K562 (cell line): ENCODE measurements at regions not wholly inside any gene's neighbourhood (a gene's known extent, or its start where the extent isn't known, plus 50 kb on each side); places are given as distances from the start of the nearest gene placed in this dataset.

Experiments used
- ATAC-seq: fragments of 200-7000 bp; cut with Tn5 transposase; 3 replicates; pipeline ENCODE4 v1.9.1; 2020; ENCODE audit warnings: moderate library complexity
- BruUV-seq: library from RNA; stranded (reverse); fragments of 400-500 nt; replicated peaks from 2 replicates; lab custom pipeline; 2021; lab: Mats Ljungman, UMichigan
- CTCF ChIA-PET: fragments of 300-600 bp; formaldehyde crosslinking; extraction: SDS; loops from one replicate; lab custom pipeline; 2021; ENCODE audit warnings: low intra/inter-chr PET ratio; lab: Yijun Ruan, JAX
- POLR2A ChIA-PET: fragments of 300-600, 350-650 bp; sonication (Branson Sonifier 250); formaldehyde crosslinking; extraction: SDS; loops from one replicate; lab custom pipeline; 2021; ENCODE audit warnings: antibody characterized with exemption, inconsistent platforms; lab: Yijun Ruan, JAX
- DNase-seq, 4 experiments: peaks; one replicate each; pipeline versions ENCODE4 v3.0.0 to v3.0.0-alpha.2; 2011 to 2018; ENCODE audit warnings: low spot score in 3 of 4, mixed read lengths in 3 of 4; ENCODE audit errors: extremely low read depth in 1 of 4
- FAIRE-seq: peaks from 2 replicates; lab custom pipeline; 2011; peaks lifted over from hg19 to GRCh38; lab: Jason Lieb, UNC
- H2AFZ ChIP-seq: 2 replicates; pipeline ENCODE4 v1.6.0; 2011; ENCODE audit warnings: low read depth, low read length, control low read depth, inconsistent platforms
- H3K27ac ChIP-seq: fragments of 200-600 bp; 3 replicates; pipeline ENCODE4 v1.8.0; 2011; ENCODE audit warnings: low read depth, mild to moderate bottlenecking, control low read depth, inconsistent platforms, low read length, moderate library complexity, mixed read lengths; ENCODE audit errors: extremely low read depth
- H3K27me3 ChIP-seq, 2 experiments: fragments of 300-600 bp in 1 of 2; 2 replicates in 1 of 2; 3 replicates in 1 of 2; pipeline versions ENCODE4 v1.6.0 to v1.8.0; 2011; ENCODE audit warnings: inconsistent platforms in 2 of 2, low read length in 2 of 2, mild to moderate bottlenecking in 1 of 2, mixed read lengths in 1 of 2, moderate library complexity in 1 of 2; ENCODE audit not compliant: control insufficient read depth in 2 of 2, insufficient read depth in 2 of 2
- H3K36me3 ChIP-seq: fragments of 300-600 bp; 3 replicates; pipeline ENCODE4 v1.8.0; 2011; ENCODE audit warnings: mild to moderate bottlenecking, low read length, inconsistent platforms; ENCODE audit not compliant: control insufficient read depth, insufficient read depth
- H3K4me1 ChIP-seq, 2 experiments: fragments of 200-600 bp in 1 of 2; replicated peaks in 1 of 2; 2 replicates in 1 of 2; 3 replicates in 1 of 2; pipeline versions ENCODE4 v1.5.1 to v1.8.0; 2011; ENCODE audit warnings: inconsistent platforms in 2 of 2, low read length in 2 of 2, mild to moderate bottlenecking in 1 of 2, mixed read lengths in 1 of 2, moderate library complexity in 1 of 2; ENCODE audit not compliant: control insufficient read depth in 2 of 2, insufficient read depth in 2 of 2
- H3K4me2 ChIP-seq: 2 replicates; pipeline ENCODE4 v1.6.1; 2011; ENCODE audit warnings: low read length, control low read depth, inconsistent platforms, mixed read lengths; ENCODE audit not compliant: insufficient read depth
- H3K4me3 ChIP-seq: fragments of 200-600 bp; sonication (generic), shearing (Covaris generic); 2 replicates; pipeline ENCODE4 v1.5.1; 2016; ENCODE audit warnings: control low read depth, inconsistent platforms
- H3K79me2 ChIP-seq: fragments of 200-600 bp; 3 replicates; pipeline ENCODE4 v1.8.0; 2011; ENCODE audit warnings: low read length, inconsistent platforms; ENCODE audit not compliant: control insufficient read depth, insufficient read depth
- H3K9ac ChIP-seq, 2 experiments: 2 replicates each; pipeline versions ENCODE4 v1.6.0 to v1.6.1; 2011; ENCODE audit warnings: low read depth in 2 of 2, low read length in 2 of 2, control low read depth in 1 of 2, inconsistent platforms in 1 of 2, mild to moderate bottlenecking in 1 of 2, mixed read lengths in 1 of 2; ENCODE audit not compliant: insufficient read depth in 1 of 2
- H3K9me1 ChIP-seq: one replicate; pipeline ENCODE4 v1.6.0; 2011; ENCODE audit warnings: inconsistent platforms, mild to moderate bottlenecking, low read length, moderate library complexity; ENCODE audit not compliant: control insufficient read depth, insufficient read depth
- H3K9me3 ChIP-seq: replicated peaks from 2 replicates; pipeline ENCODE4 v1.5.1; 2011; ENCODE audit warnings: low read depth, low read length, inconsistent platforms; ENCODE audit not compliant: control insufficient read depth, insufficient read depth
- H4K20me1 ChIP-seq: replicated peaks from 2 replicates; pipeline ENCODE4 v1.6.1; 2011; ENCODE audit warnings: low read length, inconsistent platforms, mixed read lengths; ENCODE audit not compliant: control insufficient read depth, insufficient read depth
- KAT7 ChIP-seq: sonication (generic); formaldehyde crosslinking; IDR thresholded peaks from 2 replicates; pipeline ENCODE4 v1.8.0; 2022; ENCODE audit warnings: missing genetic modification reagents, mild to moderate bottlenecking, borderline replicate concordance
- LARP7 ChIP-seq: fragments of 450-650 bp; IDR thresholded peaks from 2 replicates; pipeline ENCODE4 v1.6.1; 2016
- PHF8 ChIP-seq: fragments of 200-600 bp; sonication (generic); IDR thresholded peaks from 2 replicates; pipeline ENCODE4 v1.6.1; 2012; ENCODE audit warnings: mixed run types, mild to moderate bottlenecking, inconsistent platforms, low read length, moderate library complexity, borderline replicate concordance
- RBM25 ChIP-seq: fragments of 200-400 bp; formaldehyde crosslinking; IDR thresholded peaks from 2 replicates; pipeline ENCODE4 v1.6.1; 2018; ENCODE audit warnings: low read length, low read depth, moderate library complexity; ENCODE audit not compliant: severe bottlenecking
- SMARCA5 ChIP-seq: fragments of 450-650 bp; IDR thresholded peaks from 2 replicates; pipeline ENCODE4 v1.6.1; 2016
- SPI1 ChIP-seq: IDR thresholded peaks from 2 replicates; pipeline ENCODE4 v1.6.1; 2011; ENCODE audit warnings: low read depth, low read length, control low read depth, borderline replicate concordance
- SRSF1 ChIP-seq: fragments of 200-400 bp; formaldehyde crosslinking; IDR thresholded peaks from 2 replicates; pipeline ENCODE4 v1.6.1; 2017; ENCODE audit warnings: mild to moderate bottlenecking, low read depth, low read length, moderate library complexity
- SRSF7 ChIP-seq: fragments of 200-400 bp; formaldehyde crosslinking; optimal IDR thresholded peaks from 2 replicates; pipeline ENCODE3; 2017; ENCODE audit warnings: mild to moderate bottlenecking, low read depth, low read length
- XRCC4 ChIP-seq: IDR thresholded peaks from one replicate; pipeline ENCODE4 v1.6.1; 2011; ENCODE audit not compliant: insufficient read depth, insufficient read length; ENCODE audit errors: extremely low read depth
- ZBED1 ChIP-seq: IDR thresholded peaks from 2 replicates; pipeline ENCODE4 v1.6.1; 2014
- ZFP30 ChIP-seq: fragments of 250-450 bp; sonication (Bioruptor Pico); IDR thresholded peaks from 2 replicates; pipeline ENCODE4 v1.8.0; 2022; ENCODE audit warnings: moderate library complexity, mild to moderate bottlenecking, inconsistent platforms, borderline replicate concordance
- ZNF133 ChIP-seq: fragments of 250-450 bp; sonication (Bioruptor Pico); IDR thresholded peaks from 2 replicates; pipeline ENCODE4 v1.4.0; 2020; ENCODE audit warnings: mild to moderate bottlenecking
- ZNF778 ChIP-seq: fragments of 450-650 bp; formaldehyde crosslinking; IDR thresholded peaks from 2 replicates; pipeline ENCODE4 v1.4.0; 2020; ENCODE audit warnings: mild to moderate bottlenecking, moderate library complexity
- WGBS: fragments of 100-300 bp; shearing (Covaris generic); methylation state at CpG from one replicate; pipeline ENCODE4 v1.1.6; 2016; ENCODE audit warnings: low coverage, mixed read lengths; ENCODE audit not compliant: insufficient coverage; ENCODE audit errors: missing lambda C conversion rate; 5-methylcytosine and 5-hydroxymethylcytosine counted together
- in situ Hi-C: fragments of 300-500 bp; cut with MboI; formaldehyde crosslinking; loops from 4 replicates; pipeline ENCODE4 v1.15.0; 2018; ENCODE audit warnings: inconsistent platforms, mixed read lengths
- intact Hi-C: fragments of 100-400 bp; cut with micrococcal nuclease; formaldehyde crosslinking; loops from 2 replicates; pipeline ENCODE4 v1.14.2; 2022
- TF ChIP-seq, protein P1 (sequence below): fragments of 250-450 bp; sonication (Bioruptor Pico); IDR thresholded peaks from 2 replicates; pipeline ENCODE4 v1.5.0; 2021

GRCh38 chr2:10980071-10980470, 68.3 kb downstream of the KCNF1 start:
- Histone ChIP-seq H4K20me1 (no peaks in the 10 kb centered on the region; the same call in 1 of the 2 replicates), H3K36me3 (no peaks in the 10 kb centered on the region), H3K9me3 (no peaks in the 10 kb centered on the region), H3K4me3 (no peak overlapping the region), H3K27ac (no peak overlapping the region), H3K27me3 (peaks cover 34 to 64% of the 10 kb centered on the region in 2 experiments; a peak in 4 of 5 replicates), H3K79me2 (no peaks in the 10 kb centered on the region), H3K4me1 (no peaks in the 10 kb centered on the region; a peak in 1 of 5 replicates), H2AFZ (no peak overlapping the region), H3K4me2 (no peak overlapping the region), H3K9ac (no peak overlapping the region), H3K9me1 (no peaks in the 10 kb centered on the region)
- BruUV-seq: no TSS peak
- intact Hi-C loops: no loop called here
- in situ Hi-C loops: no loop called here
- ATAC-seq (no peak), DNase-seq (no peak), FAIRE-seq (no peak)
- no peak for TF ChIP-seq LARP7
- TF ChIP-seq, protein P1, sequence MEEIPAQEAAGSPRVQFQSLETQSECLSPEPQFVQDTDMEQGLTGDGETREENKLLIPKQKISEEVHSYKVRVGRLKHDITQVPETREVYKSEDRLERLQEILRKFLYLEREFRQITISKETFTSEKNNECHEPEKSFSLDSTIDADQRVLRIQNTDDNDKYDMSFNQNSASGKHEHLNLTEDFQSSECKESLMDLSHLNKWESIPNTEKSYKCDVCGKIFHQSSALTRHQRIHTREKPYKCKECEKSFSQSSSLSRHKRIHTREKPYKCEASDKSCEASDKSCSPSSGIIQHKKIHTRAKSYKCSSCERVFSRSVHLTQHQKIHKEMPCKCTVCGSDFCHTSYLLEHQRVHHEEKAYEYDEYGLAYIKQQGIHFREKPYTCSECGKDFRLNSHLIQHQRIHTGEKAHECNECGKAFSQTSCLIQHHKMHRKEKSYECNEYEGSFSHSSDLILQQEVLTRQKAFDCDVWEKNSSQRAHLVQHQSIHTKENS (CRISPR knock-in tag): no peak
- TF ChIP-seq RBM25: no peak
- TF ChIP-seq SRSF7: no peak
- no peak for TF ChIP-seq XRCC4
- no peak for TF ChIP-seq ZFP30 (CRISPR knock-in tag)
- TF ChIP-seq PHF8: no peak
- TF ChIP-seq ZNF778 (CRISPR knock-in tag): no peak
- no peak for TF ChIP-seq SPI1
- TF ChIP-seq KAT7 (CRISPR knock-in tag): no peak
- TF ChIP-seq ZBED1: no peak
- TF ChIP-seq ZNF133 (CRISPR knock-in tag): no peak
- no peak for TF ChIP-seq SMARCA5
- TF ChIP-seq SRSF1: no peak
- 0% methylated on average over 3 of the region's 3 CpGs for WGBS
- ChIA-PET CTCF (no interaction called here), POLR2A (interaction anchor here (1.1 kb wide), 1 partner anchor 10 kb away, joined by 3 read pairs; no protein-coding TSS in a partner anchor)
